WTC11 (cell line): ENCODE measurements at regions not wholly inside any gene's neighbourhood (a gene's known extent, or its start where the extent isn't known, plus 50 kb on each side); places are given as distances from the start of the nearest gene placed in this dataset.

ENCODE experiments used
- ATAC-seq: fragments of 200-7000 bp; cut with Tn5 transposase; 2 replicates; pipeline ENCODE4 v1.10.0; 2021; ENCODE audit warnings: mild to moderate bottlenecking, moderate library complexity
- CTCF ChIA-PET: fragments of 300-600 bp; sonication (Branson Sonifier 250); formaldehyde crosslinking; loops from one replicate; lab custom pipeline; 2021; ENCODE audit warnings: antibody characterized with exemption; lab: Charles Lee
- POLR2A ChIA-PET: fragments of 350-600 bp; sonication (Branson Sonifier 250); formaldehyde crosslinking; loops from one replicate; lab custom pipeline; 2021; ENCODE audit warnings: antibody characterized with exemption; lab: Charles Lee
- DNase-seq: peaks from one replicate; pipeline ENCODE4 v3.0.0; 2021; ENCODE audit warnings: low spot score
- H3K27ac Mint-ChIP-seq: 2 replicates; pipeline ENCODE4 v1.8.0; 2021; ENCODE audit warnings: mixed read lengths
- H3K27me3 Mint-ChIP-seq: 2 replicates; pipeline ENCODE4 v1.8.0; 2021; ENCODE audit warnings: low read depth, mild to moderate bottlenecking, moderate library complexity, mixed read lengths
- H3K36me3 Mint-ChIP-seq: 2 replicates; pipeline ENCODE4 v1.8.0; 2021; ENCODE audit warnings: mixed read lengths
- H3K4me1 Mint-ChIP-seq: 2 replicates; pipeline ENCODE4 v1.8.0; 2022; ENCODE audit warnings: mixed read lengths
- H3K4me3 Mint-ChIP-seq: 2 replicates; pipeline ENCODE4 v1.8.0; 2021; ENCODE audit warnings: mild to moderate bottlenecking, moderate library complexity, mixed read lengths
- H3K9me3 Mint-ChIP-seq: 2 replicates; pipeline ENCODE4 v1.8.0; 2021; ENCODE audit warnings: mixed read lengths
- CDX4 ChIP-seq: fragments of 250-450 bp; sonication (Bioruptor Pico); IDR thresholded peaks from 2 replicates; pipeline ENCODE4 v1.9.0; 2021; ENCODE audit warnings: moderate library complexity, mild to moderate bottlenecking, inconsistent platforms, borderline replicate concordance
- CTCF ChIP-seq: fragments of 200-600 bp; IDR thresholded peaks from 2 replicates; pipeline ENCODE4 v1.8.0; 2022; ENCODE audit warnings: antibody characterized with exemption
- E2F1 ChIP-seq: sonication (generic); formaldehyde crosslinking; IDR thresholded peaks from 2 replicates; pipeline ENCODE4 v1.8.0; 2022; ENCODE audit warnings: mild to moderate bottlenecking, missing genetic modification reagents
- ETV6 ChIP-seq: sonication (generic); formaldehyde crosslinking; IDR thresholded peaks from 2 replicates; pipeline ENCODE4 v1.8.1; 2022; ENCODE audit warnings: mild to moderate bottlenecking, missing genetic modification reagents
- FOXK1 ChIP-seq: sonication (generic); formaldehyde crosslinking; IDR thresholded peaks from 2 replicates; pipeline ENCODE4 v1.8.0; 2022; ENCODE audit warnings: mild to moderate bottlenecking, moderate library complexity, missing genetic modification reagents
- GRHL2 ChIP-seq: fragments of 250-450 bp; sonication (Bioruptor Pico); IDR thresholded peaks from 2 replicates; pipeline ENCODE4 v1.8.0; 2022; ENCODE audit warnings: mild to moderate bottlenecking, moderate library complexity; ENCODE audit not compliant: insufficient replicate concordance, severe bottlenecking
- GTF2I ChIP-seq: fragments of 250-450 bp; sonication (Bioruptor Pico); conservative IDR thresholded peaks from 2 replicates; pipeline ENCODE4 v1.4.0; 2021; ENCODE audit warnings: mild to moderate bottlenecking
- IRF2 ChIP-seq: sonication (generic); formaldehyde crosslinking; IDR thresholded peaks from 2 replicates; pipeline ENCODE4 v1.8.0; 2022; ENCODE audit warnings: low read depth, missing genetic modification reagents, borderline replicate concordance
- JUN ChIP-seq: sonication (generic); formaldehyde crosslinking; IDR thresholded peaks from 2 replicates; pipeline ENCODE4 v1.8.0; 2023; ENCODE audit warnings: mild to moderate bottlenecking, missing genetic modification reagents
- KAT7 ChIP-seq: sonication (generic); formaldehyde crosslinking; IDR thresholded peaks from 2 replicates; pipeline ENCODE4 v1.8.1; 2023; ENCODE audit warnings: missing genetic modification reagents, mild to moderate bottlenecking, borderline replicate concordance
- MAX ChIP-seq: sonication (generic); formaldehyde crosslinking; IDR thresholded peaks from 2 replicates; pipeline ENCODE4 v1.8.0; 2022; ENCODE audit warnings: mild to moderate bottlenecking, missing genetic modification reagents
- NFYB ChIP-seq: sonication (generic); formaldehyde crosslinking; conservative IDR thresholded peaks from 2 replicates; pipeline ENCODE4 v1.8.0; 2022; ENCODE audit warnings: low read depth, missing genetic modification reagents
- NR1H2 ChIP-seq: sonication (generic); formaldehyde crosslinking; IDR thresholded peaks from 2 replicates; pipeline ENCODE4 v1.9.0; 2021; ENCODE audit warnings: mild to moderate bottlenecking, moderate library complexity, missing genetic modification reagents
- PRRX2 ChIP-seq: fragments of 250-450 bp; sonication (Bioruptor Pico); IDR thresholded peaks from 2 replicates; pipeline ENCODE4 v1.8.0; 2021; ENCODE audit warnings: mild to moderate bottlenecking
- SMAD4 ChIP-seq: sonication (generic); formaldehyde crosslinking; IDR thresholded peaks from 2 replicates; pipeline ENCODE4 v1.8.0; 2022; ENCODE audit warnings: mild to moderate bottlenecking, missing genetic modification reagents
- TCF7 ChIP-seq: sonication (generic); formaldehyde crosslinking; IDR thresholded peaks from 2 replicates; pipeline ENCODE4 v1.8.0; 2022; ENCODE audit warnings: mild to moderate bottlenecking, low read depth, missing genetic modification reagents, moderate library complexity
- TEAD1 ChIP-seq: sonication (generic); formaldehyde crosslinking; IDR thresholded peaks from 2 replicates; pipeline ENCODE4 v1.8.0; 2022; ENCODE audit warnings: mild to moderate bottlenecking, missing genetic modification reagents
- USF1 ChIP-seq: sonication (generic); formaldehyde crosslinking; IDR thresholded peaks from 2 replicates; pipeline ENCODE4 v1.8.0; 2022; ENCODE audit warnings: mild to moderate bottlenecking, missing genetic modification reagents
- ZBTB21 ChIP-seq: sonication (generic); formaldehyde crosslinking; IDR thresholded peaks from 2 replicates; pipeline ENCODE4 v1.8.1; 2023; ENCODE audit warnings: mild to moderate bottlenecking, missing genetic modification reagents, borderline replicate concordance
- ZNF121 ChIP-seq: sonication (generic); formaldehyde crosslinking; IDR thresholded peaks from 2 replicates; pipeline ENCODE4 v1.8.0; 2023; ENCODE audit warnings: missing genetic modification reagents
- ZNF219 ChIP-seq: sonication (generic); formaldehyde crosslinking; IDR thresholded peaks from 2 replicates; pipeline ENCODE4 v1.8.0; 2023; ENCODE audit warnings: missing genetic modification reagents, mild to moderate bottlenecking, borderline replicate concordance
- ZNF396 ChIP-seq: fragments of 250-450 bp; sonication (Bioruptor Pico); IDR thresholded peaks from 2 replicates; pipeline ENCODE4 v1.8.0; 2021; ENCODE audit warnings: mild to moderate bottlenecking, moderate library complexity, borderline replicate concordance
- ZNF416 ChIP-seq: fragments of 250-450 bp; sonication (Bioruptor Pico); IDR thresholded peaks from 2 replicates; pipeline ENCODE4 v1.9.0; 2021; ENCODE audit warnings: mild to moderate bottlenecking, inconsistent platforms
- TF ChIP-seq, protein P1 (sequence below): sonication (generic); formaldehyde crosslinking; IDR thresholded peaks from 2 replicates; pipeline ENCODE4 v1.8.1; 2022; ENCODE audit warnings: low read depth, missing genetic modification reagents, borderline replicate concordance
- TF ChIP-seq, protein P2 (sequence below): sonication (generic); formaldehyde crosslinking; IDR thresholded peaks from 2 replicates; pipeline ENCODE4 v1.8.1; 2023; ENCODE audit warnings: mild to moderate bottlenecking, missing genetic modification reagents, borderline replicate concordance

DNA sequence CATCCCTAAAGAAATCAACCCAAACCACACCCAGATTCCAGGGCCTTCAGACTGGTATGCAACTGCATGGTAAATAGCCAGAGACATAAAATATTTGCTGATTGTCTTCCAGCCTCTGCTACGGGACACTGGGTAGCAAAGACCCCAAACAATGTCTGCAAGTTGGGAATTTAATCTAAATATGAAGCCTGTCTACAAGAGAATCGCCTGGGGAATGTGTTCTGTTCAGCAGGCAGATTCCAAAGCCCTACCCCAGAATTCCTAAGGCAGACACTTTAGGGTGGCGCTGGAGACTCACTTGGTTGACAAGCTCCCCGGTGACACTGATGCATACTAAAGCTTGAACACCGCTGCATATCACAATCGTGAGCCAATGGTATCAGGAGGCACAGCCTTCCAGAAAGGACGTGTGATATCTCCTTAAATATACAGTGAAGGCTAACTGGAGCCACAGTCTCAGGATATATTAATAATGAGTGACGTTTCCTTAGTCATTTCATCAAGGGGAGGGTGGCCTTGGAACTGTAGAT is 684.1 kb downstream of the NTRK3 start:
- H3K4me1 Mint-ChIP-seq, result no peaks in the 10 kb centered on the region
- no peaks in the 10 kb centered on the region for H3K36me3 Mint-ChIP-seq
- CTCF ChIA-PET, result no interaction called here
- no peak overlapping the region for H3K27ac Mint-ChIP-seq
- TF ChIP-seq ZNF396 (CRISPR knock-in tag) (no peak), PRRX2 (CRISPR knock-in tag) (no peak), GRHL2 (CRISPR knock-in tag) (no peak), NR1H2 (no peak), ZNF121 (no peak), CTCF (no peak), MAX (CRISPR knock-in tag) (no peak), FOXK1 (CRISPR knock-in tag) (no peak), IRF2 (CRISPR knock-in tag) (no peak), ETV6 (no peak), ZNF416 (CRISPR knock-in tag) (no peak), JUN (CRISPR knock-in tag) (no peak)
- TF ChIP-seq, protein P1, sequence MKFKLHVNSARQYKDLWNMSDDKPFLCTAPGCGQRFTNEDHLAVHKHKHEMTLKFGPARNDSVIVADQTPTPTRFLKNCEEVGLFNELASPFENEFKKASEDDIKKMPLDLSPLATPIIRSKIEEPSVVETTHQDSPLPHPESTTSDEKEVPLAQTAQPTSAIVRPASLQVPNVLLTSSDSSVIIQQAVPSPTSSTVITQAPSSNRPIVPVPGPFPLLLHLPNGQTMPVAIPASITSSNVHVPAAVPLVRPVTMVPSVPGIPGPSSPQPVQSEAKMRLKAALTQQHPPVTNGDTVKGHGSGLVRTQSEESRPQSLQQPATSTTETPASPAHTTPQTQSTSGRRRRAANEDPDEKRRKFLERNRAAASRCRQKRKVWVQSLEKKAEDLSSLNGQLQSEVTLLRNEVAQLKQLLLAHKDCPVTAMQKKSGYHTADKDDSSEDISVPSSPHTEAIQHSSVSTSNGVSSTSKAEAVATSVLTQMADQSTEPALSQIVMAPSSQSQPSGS (CRISPR knock-in tag), result no peak
- DNase-seq (no peak), ATAC-seq (no peak)
- no peak overlapping the region for H3K4me3 Mint-ChIP-seq
- no peaks in the 10 kb centered on the region for H3K9me3 Mint-ChIP-seq
- POLR2A ChIA-PET, result no interaction called here
- no peaks in the 10 kb centered on the region for H3K27me3 Mint-ChIP-seq

DNA sequence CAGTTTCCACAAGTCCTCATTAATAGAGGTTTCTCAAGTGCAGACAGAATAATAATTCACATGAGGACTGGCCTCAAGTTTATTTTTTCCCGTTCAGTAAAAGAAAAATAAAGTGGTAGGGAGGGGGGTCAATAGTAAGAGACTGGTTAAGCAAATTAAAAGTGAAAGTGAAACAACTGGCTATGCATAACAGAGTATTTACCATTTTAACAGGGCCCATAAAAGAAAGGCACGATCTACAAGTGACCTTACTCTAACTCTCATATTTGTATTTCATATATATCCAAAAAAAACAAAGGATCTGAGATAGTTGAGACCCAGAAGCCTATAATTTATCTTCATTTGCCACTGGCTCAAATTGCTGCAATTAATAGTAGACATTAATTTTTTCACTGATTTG is 686.3 kb downstream of the NTRK3 start:
- Mint-ChIP-seq H3K36me3 (no peaks in the 10 kb centered on the region), H3K27ac (no peak overlapping the region), H3K9me3 (no peaks in the 10 kb centered on the region), H3K4me1 (no peaks in the 10 kb centered on the region), H3K27me3 (no peaks in the 10 kb centered on the region), H3K4me3 (no peak overlapping the region)
- no peak for ATAC-seq
- CTCF ChIA-PET, result no interaction called here
- POLR2A ChIA-PET, result no interaction called here
- no peak for DNase-seq
- TF ChIP-seq CDX4 (CRISPR knock-in tag), result no peak
- no peak for TF ChIP-seq KAT7 (CRISPR knock-in tag)
- TF ChIP-seq, protein P2, sequence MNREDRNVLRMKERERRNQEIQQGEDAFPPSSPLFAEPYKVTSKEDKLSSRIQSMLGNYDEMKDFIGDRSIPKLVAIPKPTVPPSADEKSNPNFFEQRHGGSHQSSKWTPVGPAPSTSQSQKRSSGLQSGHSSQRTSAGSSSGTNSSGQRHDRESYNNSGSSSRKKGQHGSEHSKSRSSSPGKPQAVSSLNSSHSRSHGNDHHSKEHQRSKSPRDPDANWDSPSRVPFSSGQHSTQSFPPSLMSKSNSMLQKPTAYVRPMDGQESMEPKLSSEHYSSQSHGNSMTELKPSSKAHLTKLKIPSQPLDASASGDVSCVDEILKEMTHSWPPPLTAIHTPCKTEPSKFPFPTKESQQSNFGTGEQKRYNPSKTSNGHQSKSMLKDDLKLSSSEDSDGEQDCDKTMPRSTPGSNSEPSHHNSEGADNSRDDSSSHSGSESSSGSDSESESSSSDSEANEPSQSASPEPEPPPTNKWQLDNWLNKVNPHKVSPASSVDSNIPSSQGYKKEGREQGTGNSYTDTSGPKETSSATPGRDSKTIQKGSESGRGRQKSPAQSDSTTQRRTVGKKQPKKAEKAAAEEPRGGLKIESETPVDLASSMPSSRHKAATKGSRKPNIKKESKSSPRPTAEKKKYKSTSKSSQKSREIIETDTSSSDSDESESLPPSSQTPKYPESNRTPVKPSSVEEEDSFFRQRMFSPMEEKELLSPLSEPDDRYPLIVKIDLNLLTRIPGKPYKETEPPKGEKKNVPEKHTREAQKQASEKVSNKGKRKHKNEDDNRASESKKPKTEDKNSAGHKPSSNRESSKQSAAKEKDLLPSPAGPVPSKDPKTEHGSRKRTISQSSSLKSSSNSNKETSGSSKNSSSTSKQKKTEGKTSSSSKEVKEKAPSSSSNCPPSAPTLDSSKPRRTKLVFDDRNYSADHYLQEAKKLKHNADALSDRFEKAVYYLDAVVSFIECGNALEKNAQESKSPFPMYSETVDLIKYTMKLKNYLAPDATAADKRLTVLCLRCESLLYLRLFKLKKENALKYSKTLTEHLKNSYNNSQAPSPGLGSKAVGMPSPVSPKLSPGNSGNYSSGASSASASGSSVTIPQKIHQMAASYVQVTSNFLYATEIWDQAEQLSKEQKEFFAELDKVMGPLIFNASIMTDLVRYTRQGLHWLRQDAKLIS, result no peak
- TF ChIP-seq TCF7 (CRISPR knock-in tag), result no peak
- TF ChIP-seq GRHL2 (CRISPR knock-in tag), result no peak
- no peak for TF ChIP-seq ZNF219 (CRISPR knock-in tag)
- TF ChIP-seq NFYB (CRISPR knock-in tag), result no peak
- TF ChIP-seq E2F1, result no peak
- no peak for TF ChIP-seq USF1 (CRISPR knock-in tag)
- TF ChIP-seq ZNF121, result no peak
- no peak for TF ChIP-seq GTF2I (CRISPR knock-in tag)
- no peak for TF ChIP-seq ZBTB21 (CRISPR knock-in tag)
- TF ChIP-seq JUN (CRISPR knock-in tag), result no peak
- no peak for TF ChIP-seq SMAD4 (CRISPR knock-in tag)
- no peak for TF ChIP-seq TEAD1
